Stimulated activated CD8-positive, alpha-beta memory T cell treated with anti-CD3 and anti-CD28 coated beads, Interleukin-2, amount 100 ng/mL, for 1 hour (primary cell): ENCODE measurements at regions not wholly inside any gene's neighbourhood (a gene's known extent, or its start where the extent isn't known, plus 50 kb on each side); places are given as distances from the start of the nearest gene placed in this dataset.

ENCODE experiments used
- DNase-seq, 2 donors: peaks; one replicate each; pipeline ENCODE4 v3.0.0-alpha.2; 2020; ENCODE audit warnings: low read depth in 2 of 2

- DNase-seq, result no peak
Observed at GRCh38 chr22:48319321-48320047, 1508.2 kb downstream of the BRD1 start.

- no peak for DNase-seq
Observed at GRCh38 chr22:48318575-48319320, 1508.9 kb downstream of the BRD1 start.

DNA sequence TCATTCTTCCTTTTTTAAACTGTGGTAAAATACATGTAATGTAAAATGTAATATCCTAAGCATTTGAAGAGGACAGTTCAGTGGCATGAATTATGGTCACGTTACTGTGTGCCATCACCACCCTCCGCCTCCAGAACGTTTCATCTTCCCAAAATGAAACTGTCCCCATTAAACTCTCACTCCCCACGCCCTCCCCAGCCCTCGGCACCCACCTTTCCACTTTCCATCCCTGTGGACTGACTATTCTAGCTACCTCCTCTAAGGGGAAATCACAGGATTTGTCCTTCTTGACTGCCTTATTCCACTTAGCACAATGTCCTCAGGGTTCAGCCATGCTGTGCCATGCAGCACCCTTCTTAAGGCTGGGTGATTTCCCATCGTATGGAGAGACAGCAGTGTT, 1509.5 kb downstream of the BRD1 start:
- no peak for DNase-seq

GRCh38 chr22:48316257-48317250, 1511.1 kb downstream of the BRD1 start:
- DNase-seq, result no peak

DNA sequence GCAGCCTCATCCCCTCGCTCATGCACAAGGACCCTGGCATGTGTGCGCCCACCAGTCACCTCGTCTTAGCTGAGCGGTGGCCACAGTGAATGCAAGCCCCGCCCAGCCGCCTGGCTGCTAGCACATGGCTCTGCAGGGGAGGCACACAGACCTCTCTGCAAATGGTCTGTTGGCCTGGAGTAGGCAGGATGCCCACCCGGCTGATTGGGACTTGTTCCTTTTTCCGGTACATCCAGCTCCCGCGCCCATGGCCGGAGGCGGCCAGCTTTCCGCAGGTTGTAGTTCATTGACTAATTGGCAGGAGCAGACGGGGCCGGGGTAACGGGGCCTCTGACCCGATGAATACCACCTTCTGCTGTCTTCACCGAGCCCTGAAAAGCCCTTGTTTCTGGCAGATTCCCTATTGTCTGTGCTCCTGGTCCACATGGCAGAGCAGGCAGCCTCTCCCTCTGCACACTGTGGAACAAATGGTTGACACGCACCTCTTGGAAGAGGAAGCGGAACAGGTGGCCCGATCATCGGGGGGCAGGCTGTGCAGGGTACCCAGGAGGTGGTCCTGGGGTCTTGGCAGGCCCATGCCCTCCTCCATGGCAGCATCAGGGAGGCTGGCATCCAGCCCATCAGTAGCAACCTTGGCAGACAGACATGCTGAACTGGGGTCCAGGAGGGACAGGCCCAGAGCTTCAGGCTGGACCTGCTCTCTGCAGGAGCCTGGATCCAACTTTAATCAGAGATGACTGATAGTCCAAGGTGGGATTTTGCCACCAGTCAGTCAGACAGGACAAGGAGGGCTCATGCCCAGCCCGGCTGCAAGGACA, 1512.0 kb downstream of the BRD1 start:
- DNase-seq, result no peak

DNA sequence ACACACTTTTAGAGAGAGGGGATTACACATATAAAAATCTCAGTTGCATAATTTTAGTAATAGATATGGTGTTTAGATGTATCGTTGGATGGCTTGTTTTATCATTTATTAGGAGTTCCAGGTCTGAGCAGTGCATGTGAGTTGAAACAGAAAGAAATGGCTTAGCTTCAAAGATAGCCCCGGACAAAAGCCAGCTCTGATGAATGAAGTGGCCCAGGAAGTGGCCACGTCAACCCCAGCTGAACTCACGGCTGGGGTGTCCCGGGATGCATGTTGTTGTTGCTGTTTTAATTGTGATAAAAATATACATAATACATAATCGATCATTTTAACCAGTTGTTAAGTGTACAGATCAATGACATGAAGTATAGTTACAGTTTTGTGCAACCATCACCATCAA, 1513.6 kb downstream of the BRD1 start:
- no peak for DNase-seq

GRCh38 chr22:48313175-48313830, 1514.4 kb downstream of the BRD1 start:
- no peak for DNase-seq

DNA sequence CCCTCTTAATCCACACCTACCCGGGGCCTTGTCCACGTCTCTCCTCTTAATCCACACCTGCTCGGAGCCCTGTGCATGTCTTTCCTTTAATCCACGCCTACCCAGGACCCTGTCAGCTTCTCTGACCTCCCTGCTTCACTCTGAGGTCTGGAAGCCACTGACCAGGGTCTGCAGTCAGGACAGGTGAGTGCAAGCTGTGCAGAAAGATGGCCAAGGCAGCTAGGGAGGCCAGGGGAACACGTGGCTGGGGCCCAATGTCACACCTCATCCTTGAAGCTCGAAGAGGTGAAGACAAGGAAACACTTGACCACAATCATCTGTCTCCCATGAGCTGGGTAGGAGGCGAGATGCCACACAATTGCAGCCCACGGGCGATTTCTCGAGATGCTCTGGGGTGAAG, 1516.9 kb downstream of the BRD1 start:
- no peak for DNase-seq

GRCh38 chr22:48310289-48310688, 1517.4 kb downstream of the BRD1 start:
- DNase-seq, result no peak

DNA sequence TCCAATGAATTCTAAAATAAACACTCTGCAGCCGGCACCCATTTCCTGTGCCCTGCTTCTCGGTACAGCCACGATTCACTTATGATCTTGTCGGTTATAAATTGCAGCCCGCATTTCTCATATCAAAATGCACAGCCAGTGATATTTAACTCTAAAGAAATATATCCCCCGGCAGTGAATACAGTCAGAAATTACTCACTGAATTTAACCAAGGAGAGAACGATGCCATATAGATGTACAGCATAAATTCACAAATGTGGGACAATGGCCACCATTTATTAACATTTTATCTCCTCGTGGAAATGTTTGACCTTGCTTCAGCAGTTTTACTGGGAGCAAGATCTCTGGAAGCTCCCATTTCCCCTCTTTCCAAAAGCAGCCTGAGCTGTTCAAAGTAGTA, 1517.8 kb downstream of the BRD1 start:
- DNase-seq, result no peak

DNA sequence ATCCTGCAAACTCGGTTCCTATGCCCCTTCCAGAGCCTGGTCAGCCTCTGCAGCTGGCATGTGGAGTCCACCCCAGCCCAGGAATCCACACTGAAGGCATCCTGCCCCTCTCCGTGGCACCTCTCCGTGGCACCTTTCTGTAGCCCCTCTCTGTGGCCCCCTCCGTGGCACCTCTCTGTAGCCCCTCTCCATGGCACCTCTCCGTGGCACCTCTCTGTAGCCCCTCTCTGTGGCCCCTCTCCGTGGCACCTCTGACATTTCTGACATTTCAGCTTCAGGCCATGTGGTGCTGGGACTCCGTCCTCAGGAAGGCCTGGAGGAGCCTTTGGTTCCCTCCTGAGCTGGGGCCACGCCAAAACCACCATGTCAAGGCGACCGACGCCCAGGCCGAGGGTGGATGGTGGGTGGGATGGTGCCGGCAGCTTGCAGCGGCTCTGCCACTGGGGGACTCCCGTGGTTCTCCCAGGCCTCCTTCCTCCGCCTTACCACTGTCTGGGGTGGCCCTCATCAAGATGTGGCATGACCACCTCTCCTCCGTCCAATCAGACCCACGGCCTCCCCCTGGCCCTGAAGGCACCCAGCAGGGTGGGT, 1518.5 kb downstream of the BRD1 start:
- no peak for DNase-seq

GRCh38 chr22:48307931-48308330, 1519.7 kb downstream of the BRD1 start:
- DNase-seq, result no peak

GRCh38 chr22:48306785-48307510, 1520.7 kb downstream of the BRD1 start:
- DNase-seq, result no peak

DNA sequence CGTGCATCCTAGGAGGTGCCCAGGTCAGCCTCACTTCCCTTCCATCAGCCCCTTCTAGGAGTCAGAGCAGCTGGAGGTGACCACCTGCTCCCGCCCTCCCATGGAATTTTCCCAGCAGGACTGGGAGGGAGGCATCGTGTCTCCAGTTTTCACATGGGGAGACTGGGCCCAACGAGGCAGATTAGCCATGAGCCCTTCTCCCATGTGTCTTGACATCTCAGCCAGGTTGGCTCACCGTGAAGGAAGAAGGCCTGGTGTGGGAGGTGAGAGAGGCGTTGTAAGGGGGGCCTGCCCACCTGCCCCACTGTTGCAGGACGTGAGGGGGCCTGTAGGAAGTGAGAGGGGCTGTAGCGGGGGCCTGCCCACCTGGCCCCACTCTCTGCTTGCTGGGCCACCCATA, 1521.4 kb downstream of the BRD1 start:
- no peak for DNase-seq

DNA sequence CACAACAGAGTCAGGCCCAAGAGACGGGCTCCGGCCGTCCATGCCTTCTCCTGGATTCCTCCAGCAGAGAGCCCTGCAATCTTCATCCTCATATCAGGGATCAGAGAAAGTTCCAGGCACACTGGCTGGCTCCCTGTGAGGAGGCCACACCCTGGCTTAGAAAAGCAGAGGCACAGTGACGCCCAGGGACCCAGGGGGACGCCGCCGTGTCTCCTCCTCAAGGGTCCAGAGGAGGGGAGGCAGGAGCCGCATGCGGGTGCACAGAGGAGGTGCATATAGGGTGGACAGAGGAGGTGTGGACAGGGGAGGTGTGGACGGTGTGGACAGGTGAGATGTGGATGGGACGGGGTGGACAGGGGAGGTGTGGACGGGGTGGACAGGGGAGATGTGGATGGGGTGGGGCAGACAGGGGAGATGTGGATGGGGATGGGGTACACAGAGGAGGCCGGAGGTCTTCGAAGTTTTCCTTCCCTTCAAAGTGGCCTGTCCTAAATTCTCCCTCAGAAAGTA, 1521.9 kb downstream of the BRD1 start:
- no peak for DNase-seq

GRCh38 chr22:48303369-48303725, 1524.3 kb downstream of the BRD1 start:
- DNase-seq, result no peak

DNA sequence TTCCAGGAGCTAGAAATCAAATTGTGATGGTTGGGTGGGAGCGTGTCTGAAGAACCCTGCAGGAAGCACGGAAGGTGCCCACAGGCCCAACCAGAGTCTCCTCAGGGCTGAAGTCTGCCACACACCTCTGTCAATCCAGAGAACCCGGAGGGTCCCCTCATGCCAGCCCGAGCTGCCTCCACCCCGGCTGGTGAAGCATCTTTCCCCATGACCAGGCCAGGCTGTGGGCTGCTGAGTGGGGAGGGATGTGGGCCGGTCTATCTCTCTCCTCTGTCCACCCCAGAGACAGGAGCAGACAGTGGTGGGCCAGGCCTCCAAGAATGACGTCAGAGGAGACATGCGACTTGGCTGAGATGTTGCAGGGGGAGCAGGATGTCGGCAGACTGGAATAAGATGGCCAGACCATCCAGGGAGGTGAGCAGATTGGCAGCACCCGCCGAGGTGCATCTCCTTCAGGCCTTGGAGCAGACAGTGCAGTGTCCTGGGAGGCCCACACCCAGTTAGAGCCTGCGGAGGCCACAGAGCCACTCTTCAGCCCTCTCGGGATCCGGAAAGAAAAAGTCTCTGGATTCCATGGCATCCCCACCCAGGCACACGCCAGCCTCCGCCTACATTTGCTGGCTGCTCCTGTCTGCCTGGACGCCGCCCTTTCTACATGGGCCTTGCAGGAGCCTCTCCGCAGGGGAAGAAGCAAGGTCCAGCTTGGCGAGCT, 1524.9 kb downstream of the BRD1 start:
- no peak for DNase-seq

DNA sequence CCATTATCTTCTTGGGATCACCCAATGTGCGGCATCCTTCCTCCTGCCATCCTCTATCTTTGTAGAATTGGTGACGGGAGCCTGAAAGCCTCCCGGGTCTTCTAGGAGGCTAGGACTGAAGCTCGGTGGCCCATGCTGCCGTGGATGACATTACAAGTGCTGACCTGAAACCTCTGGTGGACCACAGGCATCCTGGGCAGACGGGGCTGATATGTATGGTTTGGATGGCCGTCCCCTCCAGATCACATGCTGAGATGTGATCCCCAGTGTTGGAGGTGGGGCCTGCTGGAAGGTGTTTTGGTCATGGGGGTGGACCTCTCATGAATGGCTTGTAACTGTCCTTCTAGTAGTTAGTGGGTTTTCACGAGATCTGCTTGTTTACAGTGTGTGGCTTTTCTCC, 1525.8 kb downstream of the BRD1 start:
- DNase-seq, result no peak

- DNase-seq, result no peak
Observed at GRCh38 chr22:48301421-48301820, 1526.3 kb downstream of the BRD1 start.
